ENCODE measurements at regions not wholly inside any gene's neighbourhood (a gene's known extent, or its start where the extent isn't known, plus 50 kb on each side); places are given as distances from the start of the nearest gene placed in this dataset.

- no peaks in the 10 kb centered on the region for H3K4me1 Mint-ChIP-seq
- no peaks in the 10 kb centered on the region for H3K36me3 Mint-ChIP-seq
- H3K4me3 Mint-ChIP-seq: no peak overlapping the region
- peaks cover 6% of the 10 kb centered on the region for H3K9me3 Mint-ChIP-seq (ENCODE audit: low read depth)
- no peaks in the 10 kb centered on the region for H3K27me3 Mint-ChIP-seq
- H3K27ac Mint-ChIP-seq: no peak overlapping the region
- no peak for ATAC-seq
- CTCF ChIA-PET: no interaction called here
- DNase-seq: no peak
Observed at GRCh38 chr3:175932586-175932985, 1073.5 kb downstream of the NAALADL2 start.

DNA sequence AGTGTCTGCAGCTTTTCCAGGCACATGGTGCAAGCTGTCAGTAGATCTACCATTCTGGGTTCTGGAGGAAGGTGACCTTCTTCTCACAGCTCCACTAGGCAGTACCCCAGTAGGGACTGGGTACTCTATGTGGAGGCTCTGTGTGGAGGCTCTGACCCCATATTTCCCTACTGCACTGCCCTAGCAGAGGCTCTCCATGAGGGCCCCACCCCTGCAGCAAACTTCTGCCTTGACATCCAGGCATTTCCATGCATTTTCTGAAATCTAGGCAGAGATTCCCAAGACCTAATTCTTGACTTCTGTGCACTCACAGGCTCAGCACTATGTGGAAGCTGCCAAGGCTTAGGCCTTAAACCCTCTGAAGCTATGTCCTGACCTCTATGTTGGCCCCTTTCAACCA is 1060.0 kb downstream of the NAALADL2 start:
- Mint-ChIP-seq H3K27ac (no peak overlapping the region), H3K9me3 (ENCODE audit: low read depth) (peaks cover 6% of the 10 kb centered on the region), H3K4me3 (no peak overlapping the region), H3K36me3 (no peaks in the 10 kb centered on the region), H3K27me3 (no peaks in the 10 kb centered on the region), H3K4me1 (no peaks in the 10 kb centered on the region)
- DNase-seq: no peak
- CTCF ChIA-PET: no interaction called here
- ATAC-seq: no peak

DNA sequence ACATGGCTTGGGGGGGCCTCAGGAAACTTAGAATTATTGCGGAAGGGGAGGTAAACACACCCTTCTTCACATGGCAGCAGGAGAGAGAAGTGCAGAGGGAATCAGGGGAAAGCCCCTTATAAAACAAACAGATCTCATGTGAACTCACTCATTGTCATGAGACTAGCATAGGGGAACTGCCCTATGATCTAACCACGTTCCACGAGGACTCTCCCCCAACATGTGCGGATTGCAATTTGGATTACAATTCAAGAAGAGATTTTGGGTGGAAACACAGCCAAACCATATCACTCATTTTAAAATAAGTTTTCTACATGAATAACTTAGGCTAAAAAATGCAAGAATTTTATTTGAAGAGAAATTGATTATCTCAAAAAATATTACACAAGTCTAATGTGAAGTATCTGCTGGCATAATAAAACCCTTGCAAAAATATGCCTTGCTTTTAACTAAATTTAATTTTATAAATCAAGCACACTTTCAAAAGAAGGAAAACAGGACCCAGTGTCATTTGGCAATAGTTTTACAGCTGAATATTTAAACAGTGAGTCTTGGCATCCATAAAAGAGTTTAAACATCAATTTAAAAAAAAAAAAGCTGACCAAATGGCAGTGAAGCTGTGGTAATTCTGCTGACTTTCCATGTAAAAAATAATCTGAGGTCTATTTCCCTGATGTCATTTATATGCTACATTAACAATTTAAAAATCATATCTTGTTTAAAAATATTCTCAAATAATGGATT is 1057.2 kb downstream of the NAALADL2 start:
- no peaks in the 10 kb centered on the region for H3K27me3 Mint-ChIP-seq
- no peak overlapping the region for H3K4me3 Mint-ChIP-seq
- H3K4me1 Mint-ChIP-seq: no peaks in the 10 kb centered on the region
- CTCF ChIA-PET: no interaction called here
- H3K36me3 Mint-ChIP-seq: no peaks in the 10 kb centered on the region
- peaks cover 3% of the 10 kb centered on the region for H3K9me3 Mint-ChIP-seq (ENCODE audit: low read depth)
- DNase-seq (no peak), ATAC-seq (no peak)
- H3K27ac Mint-ChIP-seq: no peak overlapping the region

GRCh38 chr3:175914785-175915184 is 1055.7 kb downstream of the NAALADL2 start:
- H3K9me3 Mint-ChIP-seq (ENCODE audit: low read depth): peaks cover 3% of the 10 kb centered on the region
- no peaks in the 10 kb centered on the region for H3K27me3 Mint-ChIP-seq
- H3K27ac Mint-ChIP-seq: no peak overlapping the region
- ATAC-seq: no peak
- no peaks in the 10 kb centered on the region for H3K36me3 Mint-ChIP-seq
- H3K4me1 Mint-ChIP-seq: no peaks in the 10 kb centered on the region
- CTCF ChIA-PET: no interaction called here
- no peak for DNase-seq
- H3K4me3 Mint-ChIP-seq: no peak overlapping the region

DNA sequence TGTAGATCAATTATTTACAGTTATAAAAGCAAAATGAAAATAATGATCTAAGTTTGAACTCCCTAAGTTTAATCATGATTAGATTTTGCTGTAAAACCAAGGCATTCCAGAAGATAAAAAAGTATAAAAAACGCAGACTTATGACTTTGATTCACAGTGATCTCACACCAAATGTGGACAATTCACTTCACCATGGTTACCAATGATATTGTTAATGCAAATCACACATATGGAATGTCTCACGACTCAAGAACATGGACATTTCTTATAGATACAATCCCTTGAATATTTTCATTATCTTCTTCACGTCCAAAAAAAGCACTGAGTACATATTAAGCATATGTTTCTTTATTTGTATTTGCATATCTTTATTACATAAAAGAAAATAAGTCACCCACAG is 1054.2 kb downstream of the NAALADL2 start:
- H3K4me1 Mint-ChIP-seq: no peaks in the 10 kb centered on the region
- H3K27me3 Mint-ChIP-seq: no peaks in the 10 kb centered on the region
- no peak for DNase-seq
- H3K4me3 Mint-ChIP-seq: no peak overlapping the region
- no peak overlapping the region for H3K27ac Mint-ChIP-seq
- ATAC-seq: no peak
- CTCF ChIA-PET: no interaction called here
- no peaks in the 10 kb centered on the region for H3K36me3 Mint-ChIP-seq
- H3K9me3 Mint-ChIP-seq (ENCODE audit: low read depth): no peaks in the 10 kb centered on the region

DNA sequence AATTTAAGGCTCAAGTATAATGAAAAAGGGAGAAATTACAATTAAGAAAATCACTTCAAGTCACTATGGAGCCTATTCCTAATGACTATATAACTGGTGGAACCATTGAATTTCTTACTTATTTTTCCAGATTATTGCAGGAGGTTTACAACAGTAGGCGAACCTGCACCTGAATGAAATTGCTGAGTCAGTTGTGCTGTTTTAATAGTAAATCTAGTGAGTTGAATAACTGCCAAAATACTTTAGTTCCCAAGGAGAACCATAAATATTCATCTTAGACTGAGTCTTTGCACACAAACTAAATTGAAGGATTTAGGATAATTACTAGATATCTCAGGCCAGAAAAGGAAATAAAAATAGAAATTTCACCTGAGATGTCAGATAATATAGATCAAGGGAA is 1052.8 kb downstream of the NAALADL2 start:
- Mint-ChIP-seq H3K9me3 (ENCODE audit: low read depth) (no peaks in the 10 kb centered on the region), H3K4me3 (no peak overlapping the region), H3K36me3 (no peaks in the 10 kb centered on the region), H3K4me1 (no peaks in the 10 kb centered on the region), H3K27me3 (no peaks in the 10 kb centered on the region), H3K27ac (no peak overlapping the region)
- DNase-seq: no peak
- CTCF ChIA-PET: no interaction called here
- no peak for ATAC-seq

DNA sequence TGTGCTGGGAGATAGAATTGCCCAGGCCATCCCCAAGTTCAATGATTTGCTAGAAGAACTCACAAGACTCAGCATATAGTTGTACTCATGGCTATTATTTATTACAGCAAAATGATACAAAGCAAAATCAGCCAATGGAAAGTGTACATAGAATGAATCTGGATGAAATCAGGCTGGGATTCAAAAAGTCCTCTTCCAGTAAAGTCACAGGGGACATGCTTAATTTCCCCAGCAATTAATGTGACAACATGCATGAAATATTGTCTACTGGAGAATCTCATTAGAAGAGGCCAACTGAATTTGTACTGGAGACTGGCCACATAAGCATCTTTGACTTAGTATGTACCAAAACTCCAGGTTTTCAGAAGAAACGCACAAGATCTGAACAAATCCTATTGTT is 1043.1 kb downstream of the NAALADL2 start:
- CTCF ChIA-PET: no interaction called here
- H3K4me1 Mint-ChIP-seq: no peaks in the 10 kb centered on the region
- H3K9me3 Mint-ChIP-seq (ENCODE audit: low read depth): peaks cover 4% of the 10 kb centered on the region
- DNase-seq: no peak
- H3K27ac Mint-ChIP-seq: no peak overlapping the region
- H3K4me3 Mint-ChIP-seq: no peak overlapping the region
- no peaks in the 10 kb centered on the region for H3K36me3 Mint-ChIP-seq
- H3K27me3 Mint-ChIP-seq: no peaks in the 10 kb centered on the region
- ATAC-seq: no peak

DNA sequence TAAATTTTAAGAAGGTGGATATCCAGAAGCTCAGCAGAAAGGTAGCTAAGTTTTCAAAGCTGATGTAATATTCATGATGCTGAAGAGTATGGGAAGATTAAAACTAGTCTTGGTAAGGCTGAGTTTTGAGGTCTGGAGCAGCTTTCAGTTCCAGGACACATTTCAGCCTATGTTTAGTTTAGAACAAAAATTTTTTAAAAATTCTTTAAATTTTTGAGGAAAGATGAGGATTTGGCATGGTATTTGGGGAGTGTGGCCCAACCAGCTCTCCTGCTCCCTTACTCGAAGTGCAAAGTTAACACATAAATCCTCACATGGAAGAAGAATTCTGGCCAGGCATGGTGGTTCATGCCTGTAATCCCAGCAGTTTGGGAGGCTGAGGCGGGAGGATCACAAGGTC is 1039.1 kb downstream of the NAALADL2 start:
- ATAC-seq (no peak), DNase-seq (no peak)
- Mint-ChIP-seq H3K4me1 (no peaks in the 10 kb centered on the region), H3K27me3 (no peaks in the 10 kb centered on the region), H3K9me3 (ENCODE audit: low read depth) (peaks cover 1% of the 10 kb centered on the region), H3K36me3 (no peaks in the 10 kb centered on the region), H3K4me3 (no peak overlapping the region), H3K27ac (no peak overlapping the region)
- CTCF ChIA-PET: no interaction called here

GRCh38 chr3:175896655-175897054 is 1037.5 kb downstream of the NAALADL2 start:
- peaks cover 3% of the 10 kb centered on the region for H3K9me3 Mint-ChIP-seq (ENCODE audit: low read depth)
- no peaks in the 10 kb centered on the region for H3K36me3 Mint-ChIP-seq
- no peak overlapping the region for H3K27ac Mint-ChIP-seq
- DNase-seq: no peak
- H3K27me3 Mint-ChIP-seq: no peaks in the 10 kb centered on the region
- ATAC-seq: no peak
- H3K4me1 Mint-ChIP-seq: no peaks in the 10 kb centered on the region
- CTCF ChIA-PET: no interaction called here
- no peak overlapping the region for H3K4me3 Mint-ChIP-seq

DNA sequence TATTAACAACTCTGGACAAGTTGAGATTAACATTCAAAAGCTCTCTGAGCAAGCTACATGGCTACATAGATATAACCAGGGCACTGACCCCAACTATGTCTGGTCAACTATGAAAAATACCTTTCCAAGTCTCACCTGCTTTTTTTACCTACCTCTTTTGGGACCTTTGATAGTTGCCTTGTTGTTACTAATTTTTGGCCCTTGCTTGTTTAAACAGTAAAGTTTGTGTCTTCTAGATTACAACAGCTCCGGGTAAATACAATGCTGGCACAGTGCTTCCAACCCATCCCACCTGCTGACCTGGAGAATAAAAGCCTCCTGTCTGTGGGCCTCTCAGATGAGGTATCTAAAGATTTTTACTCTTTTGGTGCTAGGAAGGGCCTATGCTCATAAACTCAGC is 1036.6 kb downstream of the NAALADL2 start:
- H3K4me3 Mint-ChIP-seq: no peak overlapping the region
- no peak overlapping the region for H3K27ac Mint-ChIP-seq
- no peaks in the 10 kb centered on the region for H3K4me1 Mint-ChIP-seq
- DNase-seq (no peak), ATAC-seq (no peak)
- no peaks in the 10 kb centered on the region for H3K27me3 Mint-ChIP-seq
- H3K9me3 Mint-ChIP-seq (ENCODE audit: low read depth): peaks cover 3% of the 10 kb centered on the region
- CTCF ChIA-PET: no interaction called here
- H3K36me3 Mint-ChIP-seq: no peaks in the 10 kb centered on the region

DNA sequence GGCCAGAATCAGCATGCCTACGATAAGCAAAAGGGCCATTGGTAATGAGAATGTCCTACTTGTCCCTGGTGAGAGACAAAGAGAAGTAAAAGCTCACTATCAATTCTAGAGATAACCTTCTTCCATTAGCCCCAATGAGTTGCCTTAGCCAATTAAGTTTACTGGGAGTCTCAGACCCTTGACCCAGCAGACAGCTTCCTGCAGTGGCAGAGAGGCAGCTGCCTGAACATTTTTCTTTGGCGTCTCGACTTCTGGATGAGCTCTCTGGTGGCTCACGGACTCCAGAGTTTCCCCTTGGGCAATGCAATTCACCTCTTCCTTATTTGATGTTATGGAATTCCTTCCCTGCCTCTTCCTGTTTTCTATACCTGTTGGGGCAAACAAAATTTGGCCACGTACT is 1034.4 kb downstream of the NAALADL2 start:
- Mint-ChIP-seq H3K4me1 (no peaks in the 10 kb centered on the region), H3K9me3 (ENCODE audit: low read depth) (peaks cover 3% of the 10 kb centered on the region), H3K4me3 (no peak overlapping the region), H3K27ac (no peak overlapping the region), H3K36me3 (no peaks in the 10 kb centered on the region), H3K27me3 (no peaks in the 10 kb centered on the region)
- CTCF ChIA-PET: no interaction called here
- DNase-seq: no peak
- no peak for ATAC-seq

DNA sequence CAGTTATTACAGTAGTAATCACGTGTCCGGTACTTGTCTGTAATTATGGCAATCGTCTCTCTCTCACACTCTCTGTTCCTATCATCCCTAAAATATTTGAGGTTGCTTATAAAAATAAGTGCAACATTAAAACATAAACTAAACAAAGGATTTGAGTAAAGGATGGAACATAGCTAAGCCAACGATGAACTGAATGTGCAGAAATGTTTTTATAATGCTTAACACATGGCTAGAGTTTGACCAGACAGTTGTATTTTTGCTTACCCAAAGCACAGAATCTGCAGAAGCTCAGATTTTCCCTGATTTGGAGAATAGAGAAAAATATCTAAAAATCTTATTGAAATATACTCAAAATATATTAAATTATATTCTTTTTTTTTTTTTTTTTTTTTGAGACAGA is 1030.9 kb downstream of the NAALADL2 start:
- no peaks in the 10 kb centered on the region for H3K4me1 Mint-ChIP-seq
- no peaks in the 10 kb centered on the region for H3K36me3 Mint-ChIP-seq
- H3K4me3 Mint-ChIP-seq: no peak overlapping the region
- H3K9me3 Mint-ChIP-seq (ENCODE audit: low read depth): peaks cover 3% of the 10 kb centered on the region
- H3K27ac Mint-ChIP-seq: no peak overlapping the region
- DNase-seq (no peak), ATAC-seq (no peak)
- CTCF ChIA-PET: no interaction called here
- no peaks in the 10 kb centered on the region for H3K27me3 Mint-ChIP-seq

DNA sequence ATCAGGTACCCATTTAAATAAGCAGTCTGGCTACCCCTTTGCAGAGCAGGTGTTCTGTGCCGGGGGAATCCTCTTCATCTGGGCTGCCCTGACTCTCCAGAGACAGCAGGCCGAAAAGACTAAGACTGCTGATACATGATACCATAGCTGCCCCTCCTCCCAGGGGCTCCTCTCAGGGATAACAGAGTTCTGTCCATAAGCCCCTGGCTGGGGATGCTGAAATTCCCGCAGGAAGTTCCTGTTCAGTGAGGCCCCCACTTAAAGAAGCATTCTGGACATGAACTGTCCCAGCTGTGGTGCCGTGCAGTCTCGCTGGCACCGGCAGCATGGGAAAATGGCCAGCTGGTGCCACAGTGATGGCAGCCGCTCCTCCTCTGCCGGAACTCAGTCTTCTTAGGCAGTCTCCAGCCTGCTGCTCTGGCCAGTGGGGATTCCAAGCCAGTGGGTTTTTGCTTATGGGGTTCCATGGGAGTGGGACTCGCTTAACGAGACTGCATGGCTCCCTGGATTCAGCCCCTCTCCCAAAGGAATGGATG is 1026.2 kb downstream of the NAALADL2 start:
- Mint-ChIP-seq H3K27ac (no peak overlapping the region), H3K4me1 (no peaks in the 10 kb centered on the region), H3K27me3 (no peaks in the 10 kb centered on the region), H3K36me3 (no peaks in the 10 kb centered on the region), H3K9me3 (ENCODE audit: low read depth) (peaks cover 5% of the 10 kb centered on the region), H3K4me3 (no peak overlapping the region)
- CTCF ChIA-PET: no interaction called here
- ATAC-seq (no peak), DNase-seq (no peak)

- CTCF ChIA-PET: no interaction called here
- peaks cover 10% of the 10 kb centered on the region for H3K9me3 Mint-ChIP-seq (ENCODE audit: low read depth)
- H3K27me3 Mint-ChIP-seq: no peaks in the 10 kb centered on the region
- no peaks in the 10 kb centered on the region for H3K36me3 Mint-ChIP-seq
- H3K4me1 Mint-ChIP-seq: no peaks in the 10 kb centered on the region
- DNase-seq (no peak), ATAC-seq (no peak)
- no peak overlapping the region for H3K4me3 Mint-ChIP-seq
- H3K27ac Mint-ChIP-seq: no peak overlapping the region
Observed at GRCh38 chr3:175879417-175879816, 1020.3 kb downstream of the NAALADL2 start.

- ATAC-seq: no peak
- CTCF ChIA-PET: no interaction called here
- H3K27me3 Mint-ChIP-seq: no peaks in the 10 kb centered on the region
- H3K36me3 Mint-ChIP-seq: no peaks in the 10 kb centered on the region
- H3K4me3 Mint-ChIP-seq: no peak overlapping the region
- H3K27ac Mint-ChIP-seq: no peak overlapping the region
- H3K9me3 Mint-ChIP-seq (ENCODE audit: low read depth): peaks cover 3% of the 10 kb centered on the region
- H3K4me1 Mint-ChIP-seq: no peaks in the 10 kb centered on the region
- no peak for DNase-seq
Observed at GRCh38 chr3:175869404-175869803, 1010.3 kb downstream of the NAALADL2 start.
